ENCODE measurements at regions not wholly inside any gene's neighbourhood (a gene's known extent, or its start where the extent isn't known, plus 50 kb on each side); places are given as distances from the start of the nearest gene placed in this dataset.

DNA sequence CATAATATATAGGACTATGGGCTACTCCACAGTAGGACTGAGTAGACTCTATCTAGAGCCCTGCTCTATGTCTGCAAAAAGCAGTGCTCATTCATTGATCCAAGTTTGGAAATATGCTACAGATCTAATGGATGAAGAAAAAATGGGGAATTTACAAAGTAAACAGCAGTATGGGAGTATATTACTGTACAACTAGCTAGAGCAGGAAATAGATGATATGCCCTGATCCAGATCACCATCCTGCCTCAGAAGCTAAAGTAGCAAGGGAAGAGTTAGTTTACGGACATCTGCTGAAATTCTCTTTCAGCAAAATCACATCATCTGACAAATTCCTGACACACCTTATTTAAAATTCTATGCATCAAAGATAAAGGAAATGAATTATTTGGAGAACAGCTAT is 168.2 kb upstream of the SEMA3A start:
- TF ChIP-seq POLR2A (IDR thresholded peaks at IDR 0.05; ENCODE audit: low read length) (no peak), CEBPB (IDR thresholded peaks at IDR 0.05) (no peak), CHD4 (IDR thresholded peaks at IDR 0.05; ENCODE audit: borderline replicate concordance) (no peak)
- TF ChIP-seq, protein P1, sequence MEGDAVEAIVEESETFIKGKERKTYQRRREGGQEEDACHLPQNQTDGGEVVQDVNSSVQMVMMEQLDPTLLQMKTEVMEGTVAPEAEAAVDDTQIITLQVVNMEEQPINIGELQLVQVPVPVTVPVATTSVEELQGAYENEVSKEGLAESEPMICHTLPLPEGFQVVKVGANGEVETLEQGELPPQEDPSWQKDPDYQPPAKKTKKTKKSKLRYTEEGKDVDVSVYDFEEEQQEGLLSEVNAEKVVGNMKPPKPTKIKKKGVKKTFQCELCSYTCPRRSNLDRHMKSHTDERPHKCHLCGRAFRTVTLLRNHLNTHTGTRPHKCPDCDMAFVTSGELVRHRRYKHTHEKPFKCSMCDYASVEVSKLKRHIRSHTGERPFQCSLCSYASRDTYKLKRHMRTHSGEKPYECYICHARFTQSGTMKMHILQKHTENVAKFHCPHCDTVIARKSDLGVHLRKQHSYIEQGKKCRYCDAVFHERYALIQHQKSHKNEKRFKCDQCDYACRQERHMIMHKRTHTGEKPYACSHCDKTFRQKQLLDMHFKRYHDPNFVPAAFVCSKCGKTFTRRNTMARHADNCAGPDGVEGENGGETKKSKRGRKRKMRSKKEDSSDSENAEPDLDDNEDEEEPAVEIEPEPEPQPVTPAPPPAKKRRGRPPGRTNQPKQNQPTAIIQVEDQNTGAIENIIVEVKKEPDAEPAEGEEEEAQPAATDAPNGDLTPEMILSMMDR (IDR thresholded peaks at IDR 0.05): no peak
- TF ChIP-seq, protein P2, sequence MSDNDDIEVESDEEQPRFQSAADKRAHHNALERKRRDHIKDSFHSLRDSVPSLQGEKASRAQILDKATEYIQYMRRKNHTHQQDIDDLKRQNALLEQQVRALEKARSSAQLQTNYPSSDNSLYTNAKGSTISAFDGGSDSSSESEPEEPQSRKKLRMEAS (IDR thresholded peaks at IDR 0.05): no peak
- TF ChIP-seq, protein P3, sequence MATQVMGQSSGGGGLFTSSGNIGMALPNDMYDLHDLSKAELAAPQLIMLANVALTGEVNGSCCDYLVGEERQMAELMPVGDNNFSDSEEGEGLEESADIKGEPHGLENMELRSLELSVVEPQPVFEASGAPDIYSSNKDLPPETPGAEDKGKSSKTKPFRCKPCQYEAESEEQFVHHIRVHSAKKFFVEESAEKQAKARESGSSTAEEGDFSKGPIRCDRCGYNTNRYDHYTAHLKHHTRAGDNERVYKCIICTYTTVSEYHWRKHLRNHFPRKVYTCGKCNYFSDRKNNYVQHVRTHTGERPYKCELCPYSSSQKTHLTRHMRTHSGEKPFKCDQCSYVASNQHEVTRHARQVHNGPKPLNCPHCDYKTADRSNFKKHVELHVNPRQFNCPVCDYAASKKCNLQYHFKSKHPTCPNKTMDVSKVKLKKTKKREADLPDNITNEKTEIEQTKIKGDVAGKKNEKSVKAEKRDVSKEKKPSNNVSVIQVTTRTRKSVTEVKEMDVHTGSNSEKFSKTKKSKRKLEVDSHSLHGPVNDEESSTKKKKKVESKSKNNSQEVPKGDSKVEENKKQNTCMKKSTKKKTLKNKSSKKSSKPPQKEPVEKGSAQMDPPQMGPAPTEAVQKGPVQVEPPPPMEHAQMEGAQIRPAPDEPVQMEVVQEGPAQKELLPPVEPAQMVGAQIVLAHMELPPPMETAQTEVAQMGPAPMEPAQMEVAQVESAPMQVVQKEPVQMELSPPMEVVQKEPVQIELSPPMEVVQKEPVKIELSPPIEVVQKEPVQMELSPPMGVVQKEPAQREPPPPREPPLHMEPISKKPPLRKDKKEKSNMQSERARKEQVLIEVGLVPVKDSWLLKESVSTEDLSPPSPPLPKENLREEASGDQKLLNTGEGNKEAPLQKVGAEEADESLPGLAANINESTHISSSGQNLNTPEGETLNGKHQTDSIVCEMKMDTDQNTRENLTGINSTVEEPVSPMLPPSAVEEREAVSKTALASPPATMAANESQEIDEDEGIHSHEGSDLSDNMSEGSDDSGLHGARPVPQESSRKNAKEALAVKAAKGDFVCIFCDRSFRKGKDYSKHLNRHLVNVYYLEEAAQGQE (IDR thresholded peaks at IDR 0.05): no peak
